ENCODE measurements at regions not wholly inside any gene's neighbourhood (a gene's known extent, or its start where the extent isn't known, plus 50 kb on each side); places are given as distances from the start of the nearest gene placed in this dataset.
"Not testable (repeated sequence)": the region's sequence is repeated elsewhere in the genome, so short reads cannot be mapped to it uniquely, and the experiment has no call there.

DNA sequence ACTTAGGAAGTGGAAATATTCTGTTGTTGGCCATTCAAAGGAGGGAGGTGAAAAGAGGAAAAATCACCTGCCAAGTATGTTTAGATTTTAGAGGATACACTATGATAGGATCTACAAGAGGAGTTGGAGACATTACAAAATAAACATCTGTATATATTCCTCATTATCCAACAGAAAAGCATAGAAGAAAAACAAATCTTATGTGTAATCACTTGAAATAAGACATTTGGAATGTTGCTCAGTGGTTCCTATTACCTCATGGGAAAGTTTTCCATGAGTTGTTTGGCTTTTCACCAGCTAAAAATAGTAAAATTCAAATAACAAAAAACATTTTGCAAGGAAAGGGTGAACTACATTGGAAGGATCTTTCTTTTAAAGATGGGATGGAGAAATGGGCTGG, 76.7 kb upstream of the CARMIL1 start:
- DNase-seq: no peak
- H3K4me1 ChIP-seq: no peaks in the 10 kb centered on the region
- intact Hi-C loops (cut with DNase I; ENCODE audit: low total_unique reads): no loop called here
- H3K4me3 ChIP-seq: no peak overlapping the region
- H3K36me3 ChIP-seq: no peaks in the 10 kb centered on the region
- no peaks in the 10 kb centered on the region for H3K9me3 ChIP-seq
- peak overlapping the region; percentile 25 to 35 for H3K27ac ChIP-seq
- no peak for TF ChIP-seq POLR2A (IDR thresholded peaks at IDR 0.05)
- TF ChIP-seq, protein P1, sequence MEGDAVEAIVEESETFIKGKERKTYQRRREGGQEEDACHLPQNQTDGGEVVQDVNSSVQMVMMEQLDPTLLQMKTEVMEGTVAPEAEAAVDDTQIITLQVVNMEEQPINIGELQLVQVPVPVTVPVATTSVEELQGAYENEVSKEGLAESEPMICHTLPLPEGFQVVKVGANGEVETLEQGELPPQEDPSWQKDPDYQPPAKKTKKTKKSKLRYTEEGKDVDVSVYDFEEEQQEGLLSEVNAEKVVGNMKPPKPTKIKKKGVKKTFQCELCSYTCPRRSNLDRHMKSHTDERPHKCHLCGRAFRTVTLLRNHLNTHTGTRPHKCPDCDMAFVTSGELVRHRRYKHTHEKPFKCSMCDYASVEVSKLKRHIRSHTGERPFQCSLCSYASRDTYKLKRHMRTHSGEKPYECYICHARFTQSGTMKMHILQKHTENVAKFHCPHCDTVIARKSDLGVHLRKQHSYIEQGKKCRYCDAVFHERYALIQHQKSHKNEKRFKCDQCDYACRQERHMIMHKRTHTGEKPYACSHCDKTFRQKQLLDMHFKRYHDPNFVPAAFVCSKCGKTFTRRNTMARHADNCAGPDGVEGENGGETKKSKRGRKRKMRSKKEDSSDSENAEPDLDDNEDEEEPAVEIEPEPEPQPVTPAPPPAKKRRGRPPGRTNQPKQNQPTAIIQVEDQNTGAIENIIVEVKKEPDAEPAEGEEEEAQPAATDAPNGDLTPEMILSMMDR (IDR thresholded peaks at IDR 0.05): no peak
- H3K27me3 ChIP-seq: no peaks in the 10 kb centered on the region

DNA sequence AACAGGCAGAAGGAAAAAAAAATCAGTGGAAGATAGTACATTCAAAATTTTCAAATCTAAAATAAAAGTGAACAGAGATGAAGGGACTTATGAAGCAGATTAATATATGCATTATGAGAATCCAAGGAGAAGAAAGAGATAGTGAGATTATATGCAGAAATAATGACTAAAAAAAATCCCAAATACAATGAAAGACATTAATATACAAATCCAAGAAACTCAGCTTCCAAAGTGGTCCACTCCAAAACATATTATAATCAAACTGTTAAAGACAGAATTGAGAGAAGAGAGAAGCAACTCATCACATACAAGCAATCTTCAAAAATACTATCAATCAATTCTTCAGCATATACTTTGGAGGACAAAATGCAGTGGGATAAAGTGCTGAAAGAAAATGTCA, 73.5 kb upstream of the CARMIL1 start:
- no peak overlapping the region for H3K27ac ChIP-seq
- no peaks in the 10 kb centered on the region for H3K27me3 ChIP-seq
- H3K9me3 ChIP-seq: no peaks in the 10 kb centered on the region
- DNase-seq: no peak
- H3K4me3 ChIP-seq: no peak overlapping the region
- no peak for TF ChIP-seq POLR2A (IDR thresholded peaks at IDR 0.05)
- TF ChIP-seq, protein P1 (IDR thresholded peaks at IDR 0.05): no peak
- H3K4me1 ChIP-seq: no peaks in the 10 kb centered on the region
- intact Hi-C loops (cut with DNase I; ENCODE audit: low total_unique reads): no loop called here
- H3K36me3 ChIP-seq: no peaks in the 10 kb centered on the region

DNA sequence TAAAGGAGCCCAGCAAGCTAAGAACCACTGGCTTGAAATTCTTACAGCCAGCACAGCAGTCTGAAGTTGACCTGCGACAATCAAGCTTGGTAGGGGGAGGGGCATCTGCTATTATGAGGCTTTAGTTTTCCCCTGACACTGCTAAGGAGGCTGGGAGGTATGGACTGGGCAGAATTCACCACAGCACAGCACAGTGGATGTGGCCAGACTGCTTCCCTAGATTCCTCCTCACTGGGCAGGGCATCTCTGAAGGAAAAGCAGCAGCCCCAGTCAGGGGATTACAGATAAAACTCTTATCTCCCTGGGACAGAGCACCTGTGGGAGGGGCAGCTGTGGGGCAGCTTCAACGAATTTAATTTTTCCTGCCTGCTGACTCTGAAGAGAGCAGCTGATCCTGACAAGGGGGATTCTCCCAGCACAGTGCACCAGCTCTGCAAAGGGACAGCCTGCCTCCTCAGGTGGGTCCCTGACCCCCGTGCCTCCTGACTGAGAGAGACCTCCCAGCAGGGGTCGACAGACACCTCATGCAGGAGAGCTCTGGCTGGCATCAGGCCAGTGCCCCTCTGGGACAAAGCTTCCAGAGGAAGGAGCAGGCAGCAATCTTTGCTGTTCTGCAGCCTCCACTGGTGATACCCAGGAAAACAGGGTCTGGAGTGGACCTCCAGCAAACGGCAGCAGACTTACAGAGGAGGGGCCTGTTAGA, 71.6 kb upstream of the CARMIL1 start:
- intact Hi-C loops (cut with DNase I; ENCODE audit: low total_unique reads); DNase-seq; H3K27ac ChIP-seq; H3K36me3 ChIP-seq; H3K4me3 ChIP-seq; H3K4me1 ChIP-seq; H3K27me3 ChIP-seq; H3K9me3 ChIP-seq: not testable (repeated sequence)

DNA sequence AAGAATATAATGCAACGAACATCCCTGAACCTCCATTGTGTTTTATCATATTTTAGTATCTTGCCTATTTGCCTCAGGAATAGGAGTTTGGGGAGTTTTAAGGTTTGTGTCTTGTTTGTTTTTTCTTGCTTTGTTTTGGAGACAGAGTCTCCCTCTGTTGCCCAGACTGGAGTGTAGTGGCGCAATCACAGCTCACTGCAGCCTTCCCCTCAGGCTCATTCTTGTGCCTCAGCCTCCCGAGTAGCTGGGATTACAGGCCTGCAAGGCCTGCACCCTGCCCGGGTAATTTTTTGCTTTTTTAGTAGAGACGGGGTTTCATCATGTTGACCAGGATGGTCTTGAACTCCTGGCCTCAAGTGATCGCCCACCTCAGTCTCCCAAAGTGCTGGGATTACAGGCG, 63.3 kb upstream of the CARMIL1 start:
- no peaks in the 10 kb centered on the region for H3K36me3 ChIP-seq
- no peaks in the 10 kb centered on the region for H3K9me3 ChIP-seq
- no peak overlapping the region for H3K4me3 ChIP-seq
- intact Hi-C loops (cut with DNase I; ENCODE audit: low total_unique reads): no loop called here
- DNase-seq: no peak
- H3K27ac ChIP-seq: no peak overlapping the region
- H3K4me1 ChIP-seq: no peaks in the 10 kb centered on the region
- no peak for TF ChIP-seq POLR2A (IDR thresholded peaks at IDR 0.05)
- TF ChIP-seq, protein P1 (IDR thresholded peaks at IDR 0.05): no peak
- no peaks in the 10 kb centered on the region for H3K27me3 ChIP-seq

DNA sequence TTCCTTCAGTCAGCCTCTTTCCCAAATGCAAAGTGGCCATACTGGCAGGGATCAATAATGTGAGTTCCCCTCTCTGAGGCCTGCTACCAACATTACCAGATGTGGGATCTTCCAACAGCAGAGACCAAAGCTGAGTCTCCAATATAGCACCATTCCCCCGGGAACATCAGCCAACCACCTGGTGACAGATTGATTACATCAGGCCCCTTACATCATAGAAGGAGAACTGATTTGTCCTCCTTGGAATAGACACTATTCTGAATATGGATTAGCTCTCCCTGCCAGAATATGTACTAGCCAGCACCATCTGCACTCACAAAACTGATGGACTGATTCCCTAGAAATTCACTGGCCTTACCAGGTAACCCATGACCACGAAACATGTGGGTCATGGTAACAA, 61.9 kb upstream of the CARMIL1 start:
- Histone ChIP-seq H3K9me3 (no peaks in the 10 kb centered on the region), H3K27me3 (no peaks in the 10 kb centered on the region), H3K4me3 (no peak overlapping the region), H3K4me1 (no peaks in the 10 kb centered on the region), H3K27ac (no peak overlapping the region), H3K36me3 (no peaks in the 10 kb centered on the region)
- no peak for TF ChIP-seq POLR2A (IDR thresholded peaks at IDR 0.05)
- TF ChIP-seq, protein P1 (IDR thresholded peaks at IDR 0.05): no peak
- intact Hi-C loops (cut with DNase I; ENCODE audit: low total_unique reads): no loop called here
- DNase-seq: no peak

DNA sequence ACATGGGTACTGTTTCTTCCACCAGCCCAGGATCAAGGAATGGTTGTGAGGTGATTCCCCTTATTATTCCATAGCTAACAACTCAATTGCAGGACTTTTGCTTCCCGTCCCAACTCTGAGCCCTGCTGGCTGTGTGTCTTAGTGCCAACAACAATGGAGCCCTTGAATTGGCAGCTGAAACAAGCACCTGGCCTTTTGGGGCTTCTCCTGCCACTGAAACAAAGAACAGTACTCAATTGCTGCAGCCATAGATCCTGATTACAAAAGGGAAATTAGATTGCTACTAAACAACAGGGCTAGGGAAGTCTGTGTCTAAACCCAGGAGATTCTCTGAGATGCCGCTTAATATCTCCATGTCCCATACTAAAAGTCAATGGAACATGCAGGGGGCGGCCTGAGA, 61.3 kb upstream of the CARMIL1 start:
- H3K27me3 ChIP-seq: no peaks in the 10 kb centered on the region
- H3K9me3 ChIP-seq: no peaks in the 10 kb centered on the region
- H3K36me3 ChIP-seq: no peaks in the 10 kb centered on the region
- no peak for DNase-seq
- H3K4me1 ChIP-seq: peaks cover 0 to under 1% of the 10 kb centered on the region in 2 donors
- intact Hi-C loops (cut with DNase I; ENCODE audit: low total_unique reads): no loop called here
- no peak overlapping the region for H3K27ac ChIP-seq
- no peak for TF ChIP-seq POLR2A (IDR thresholded peaks at IDR 0.05)
- TF ChIP-seq, protein P1 (IDR thresholded peaks at IDR 0.05): no peak
- H3K4me3 ChIP-seq: no peak overlapping the region

Data from uterus (tissue), 3 donors.